ENCODE measurements at regions not wholly inside any gene's neighbourhood (a gene's known extent, or its start where the extent isn't known, plus 50 kb on each side); places are given as distances from the start of the nearest gene placed in this dataset.

- intact Hi-C loops (cut with DNase I; ENCODE audit: low total_unique reads), result no loop called here
- H3K4me1 ChIP-seq, result no peaks in the 10 kb centered on the region
- peak in 1 of 2 donors; percentile 36 for DNase-seq (ENCODE audit: low spot score in 2 of 2)
- peaks cover 0 to 19% of the 10 kb centered on the region in 2 donors for H3K27me3 ChIP-seq
- H3K27ac ChIP-seq, result no peak overlapping the region
- no peak overlapping the region for H3K4me3 ChIP-seq
- TF ChIP-seq POLR2AphosphoS5 (IDR thresholded peaks at IDR 0.05) (no peak), CTCF (IDR thresholded peaks at IDR 0.05) (no peak), POLR2A (IDR thresholded peaks at IDR 0.05) (no peak)
- no peaks in the 10 kb centered on the region for H3K9me3 ChIP-seq
- H3K36me3 ChIP-seq, result no peaks in the 10 kb centered on the region
These were observed 76.2 kb downstream of the SOX1 start for GRCh38 chr13:112143046-112143752.

GRCh38 chr13:112143753-112144615 is 77.0 kb downstream of the SOX1 start:
- intact Hi-C loops (cut with DNase I; ENCODE audit: low total_unique reads), result no loop called here
- no peak overlapping the region for H3K27ac ChIP-seq
- H3K4me1 ChIP-seq, result no peaks in the 10 kb centered on the region
- H3K36me3 ChIP-seq, result no peaks in the 10 kb centered on the region
- no peak overlapping the region for H3K4me3 ChIP-seq
- TF ChIP-seq POLR2A (IDR thresholded peaks at IDR 0.05) (no peak), POLR2AphosphoS5 (IDR thresholded peaks at IDR 0.05) (no peak), CTCF (IDR thresholded peaks at IDR 0.05) (no peak)
- peak in 1 of 2 donors; percentile 41 for DNase-seq (ENCODE audit: low spot score in 2 of 2)
- peaks cover 0 to 17% of the 10 kb centered on the region in 2 donors for H3K27me3 ChIP-seq
- H3K9me3 ChIP-seq, result no peaks in the 10 kb centered on the region

- no peak for TF ChIP-seq CTCF (IDR thresholded peaks at IDR 0.05)
- TF ChIP-seq POLR2AphosphoS5 (IDR thresholded peaks at IDR 0.05), result no peak
- TF ChIP-seq POLR2A (IDR thresholded peaks at IDR 0.05), result no peak
- Histone ChIP-seq H3K27ac (no peak overlapping the region), H3K4me3 (no peak overlapping the region), H3K36me3 (no peaks in the 10 kb centered on the region), H3K4me1 (no peaks in the 10 kb centered on the region), H3K9me3 (no peaks in the 10 kb centered on the region), H3K27me3 (peaks cover 0 to 22% of the 10 kb centered on the region in 2 donors)
- peak in 1 of 2 donors; percentile 31 for DNase-seq (ENCODE audit: low spot score in 2 of 2)
- intact Hi-C loops (cut with DNase I; ENCODE audit: low total_unique reads), result no loop called here
These were observed 77.9 kb downstream of the SOX1 start for GRCh38 chr13:112144616-112145550.

GRCh38 chr13:112145551-112146360 is 78.8 kb downstream of the SOX1 start:
- no peaks in the 10 kb centered on the region for H3K9me3 ChIP-seq
- intact Hi-C loops (cut with DNase I; ENCODE audit: low total_unique reads), result no loop called here

More at GRCh38 chr13:112145551-112146360, 78.8 kb downstream of the SOX1 start:
- H3K4me1 ChIP-seq, result no peaks in the 10 kb centered on the region
- TF ChIP-seq POLR2AphosphoS5 (IDR thresholded peaks at IDR 0.05), result no peak
- no peak for TF ChIP-seq POLR2A (IDR thresholded peaks at IDR 0.05)
- TF ChIP-seq CTCF (IDR thresholded peaks at IDR 0.05), result no peak
- no peak overlapping the region for H3K27ac ChIP-seq
- no peaks in the 10 kb centered on the region for H3K36me3 ChIP-seq
- no peak overlapping the region for H3K4me3 ChIP-seq
- peak in 1 of 2 donors; percentile 35 for DNase-seq (ENCODE audit: low spot score in 2 of 2)
- peaks cover 0 to 20% of the 10 kb centered on the region in 2 donors for H3K27me3 ChIP-seq
